Liver (tissue), 8 donors: ENCODE measurements at regions not wholly inside any gene's neighbourhood (a gene's known extent, or its start where the extent isn't known, plus 50 kb on each side); places are given as distances from the start of the nearest gene placed in this dataset.

ENCODE experiments used
- DNase-seq: peaks from one replicate; pipeline ENCODE4 v3.0.0-alpha.2; 2017; ENCODE audit warnings: low spot score
- H3K27ac ChIP-seq, 2 donors: one replicate each; pipeline ENCODE4 v1.7.0; 2013; ENCODE audit warnings: inconsistent platforms in 2 of 2, low read length in 2 of 2, control low read depth in 1 of 2, low read depth in 1 of 2, mild to moderate bottlenecking in 1 of 2
- H3K27me3 ChIP-seq, 4 donors: one replicate each; pipeline versions ENCODE4 v1.6.1 to v1.7.0; 2013; ENCODE audit warnings: low read length in 3 of 4, inconsistent platforms in 1 of 4, mild to moderate bottlenecking in 1 of 4, moderate library complexity in 1 of 4; ENCODE audit not compliant: control insufficient read depth in 4 of 4, insufficient read depth in 4 of 4
- H3K36me3 ChIP-seq, 4 donors: one replicate each; pipeline versions ENCODE4 v1.6.1 to v1.7.0; 2013; ENCODE audit warnings: low read length in 3 of 4, mild to moderate bottlenecking in 3 of 4, low read depth in 1 of 4, moderate library complexity in 1 of 4; ENCODE audit not compliant: control insufficient read depth in 4 of 4, insufficient read depth in 3 of 4
- H3K4me1 ChIP-seq, 4 donors: one replicate each; pipeline versions ENCODE4 v1.6.1 to v1.7.0; 2013; ENCODE audit warnings: low read length in 3 of 4, mild to moderate bottlenecking in 3 of 4, moderate library complexity in 1 of 4; ENCODE audit not compliant: control insufficient read depth in 4 of 4, insufficient read depth in 4 of 4
- H3K4me3 ChIP-seq, 3 donors: one replicate each; pipeline versions ENCODE4 v1.6.1 to v1.7.0; 2013; ENCODE audit warnings: low read length in 3 of 3, control low read depth in 1 of 3, low read depth in 1 of 3, mild to moderate bottlenecking in 1 of 3
- H3K9ac ChIP-seq, 2 donors: one replicate each; pipeline ENCODE4 v1.7.0; 2013; ENCODE audit warnings: low read length in 2 of 2, mild to moderate bottlenecking in 2 of 2, moderate library complexity in 2 of 2, control low read depth in 1 of 2, low read depth in 1 of 2
- H3K9me3 ChIP-seq, 4 donors: one replicate each; pipeline versions ENCODE4 v1.6.1 to v1.7.0; 2013; ENCODE audit warnings: low read length in 3 of 4; ENCODE audit not compliant: control insufficient read depth in 4 of 4
- CTCF ChIP-seq: fragments of 150-350 bp; IDR thresholded peaks from 2 replicates; pipeline ENCODE4 v1.5.1; 2017; ENCODE audit warnings: improper control_type of control experiment, low read depth, low read length; ENCODE audit not compliant: missing input control
- EGR1 ChIP-seq, 2 donors: IDR thresholded peaks; 2 replicates each; pipeline ENCODE4 v1.6.1; 2016 to 2018; ENCODE audit warnings: antibody characterized with exemption in 2 of 2, low read depth in 2 of 2
- GABPA ChIP-seq, 2 donors: IDR thresholded peaks in 1 of 2; conservative IDR thresholded peaks in 1 of 2; 2 replicates each; pipeline ENCODE4 v1.6.1; 2016; ENCODE audit warnings: antibody characterized with exemption in 2 of 2, mild to moderate bottlenecking in 1 of 2, moderate library complexity in 1 of 2
- HNF4A ChIP-seq, 2 donors: conservative IDR thresholded peaks; 2 replicates each; pipeline ENCODE4 v1.6.1; 2016; ENCODE audit warnings: antibody characterized with exemption in 2 of 2, mild to moderate bottlenecking in 2 of 2
- HNF4G ChIP-seq: IDR thresholded peaks from 2 replicates; pipeline ENCODE4 v1.6.1; 2016; ENCODE audit warnings: antibody characterized with exemption
- NR2F2 ChIP-seq: IDR thresholded peaks from 2 replicates; pipeline ENCODE4 v1.6.1; 2016; ENCODE audit warnings: antibody characterized with exemption
- RAD21 ChIP-seq, 2 donors: IDR thresholded peaks; 2 replicates each; pipeline ENCODE4 v1.6.1; 2016; ENCODE audit warnings: antibody characterized with exemption in 2 of 2, mild to moderate bottlenecking in 2 of 2
- RXRA ChIP-seq, 2 donors: IDR thresholded peaks; 2 replicates each; pipeline ENCODE4 v1.6.1; 2017 to 2018; ENCODE audit warnings: antibody characterized with exemption in 2 of 2, mild to moderate bottlenecking in 1 of 2
- SP1 ChIP-seq: IDR thresholded peaks from 2 replicates; pipeline ENCODE4 v1.6.1; 2018; ENCODE audit warnings: antibody characterized with exemption, mild to moderate bottlenecking
- TAF1 ChIP-seq: conservative IDR thresholded peaks from 2 replicates; pipeline ENCODE4 v1.6.1; 2016; ENCODE audit warnings: antibody characterized with exemption, mild to moderate bottlenecking
- WGBS: extraction: QIAGEN DNeasy Blood & Tissue Kit; methylation state at CpG from one replicate; pipeline ENCODE4 v1.1.7; 2013; 5-methylcytosine and 5-hydroxymethylcytosine counted together
- TF ChIP-seq, protein P1 (sequence below): IDR thresholded peaks from 2 replicates; pipeline ENCODE4 v1.6.1; 2016; ENCODE audit warnings: antibody characterized with exemption
- TF ChIP-seq, protein P2 (sequence below): IDR thresholded peaks from 2 replicates; pipeline ENCODE4 v1.6.1; 2016; ENCODE audit warnings: antibody characterized with exemption, mild to moderate bottlenecking
- donor health status: healthy.
- donor health status: healthy.
- donor health status: healthy.
- donor health status: healthy.
- donor health status: healthy.

DNA sequence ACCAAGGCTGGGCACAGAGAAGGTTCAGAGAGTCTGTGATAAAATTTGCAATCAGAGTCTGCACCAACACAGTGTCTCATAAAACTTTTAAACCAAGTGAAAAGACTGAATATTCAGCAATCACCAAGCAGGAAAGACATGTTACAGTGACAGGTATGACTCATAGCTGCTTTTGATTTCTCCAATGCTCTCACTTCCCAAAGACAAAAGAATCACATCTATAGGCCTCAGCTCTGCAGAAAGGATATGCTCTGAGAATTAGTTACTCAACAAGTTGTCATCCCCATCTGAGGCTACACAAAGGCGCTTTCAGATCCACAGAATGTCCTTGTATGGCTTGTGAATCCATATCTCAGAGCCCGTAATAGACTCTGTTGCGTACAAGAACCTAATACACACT, 92.5 kb downstream of the KCNF1 start:
- no peaks in the 10 kb centered on the region for H3K27me3 ChIP-seq
- H3K9ac ChIP-seq = no peak overlapping the region
- H3K9me3 ChIP-seq = no peaks in the 10 kb centered on the region
- no peak overlapping the region for H3K27ac ChIP-seq
- DNase-seq = no peak
- TF ChIP-seq TAF1 (no peak), SP1 (no peak), RXRA (IDR thresholded peaks at IDR 0.05) (no peak), NR2F2 (no peak), HNF4G (no peak), CTCF (no peak)
- TF ChIP-seq, protein P1, sequence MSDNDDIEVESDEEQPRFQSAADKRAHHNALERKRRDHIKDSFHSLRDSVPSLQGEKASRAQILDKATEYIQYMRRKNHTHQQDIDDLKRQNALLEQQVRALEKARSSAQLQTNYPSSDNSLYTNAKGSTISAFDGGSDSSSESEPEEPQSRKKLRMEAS = no peak
- TF ChIP-seq, protein P2, sequence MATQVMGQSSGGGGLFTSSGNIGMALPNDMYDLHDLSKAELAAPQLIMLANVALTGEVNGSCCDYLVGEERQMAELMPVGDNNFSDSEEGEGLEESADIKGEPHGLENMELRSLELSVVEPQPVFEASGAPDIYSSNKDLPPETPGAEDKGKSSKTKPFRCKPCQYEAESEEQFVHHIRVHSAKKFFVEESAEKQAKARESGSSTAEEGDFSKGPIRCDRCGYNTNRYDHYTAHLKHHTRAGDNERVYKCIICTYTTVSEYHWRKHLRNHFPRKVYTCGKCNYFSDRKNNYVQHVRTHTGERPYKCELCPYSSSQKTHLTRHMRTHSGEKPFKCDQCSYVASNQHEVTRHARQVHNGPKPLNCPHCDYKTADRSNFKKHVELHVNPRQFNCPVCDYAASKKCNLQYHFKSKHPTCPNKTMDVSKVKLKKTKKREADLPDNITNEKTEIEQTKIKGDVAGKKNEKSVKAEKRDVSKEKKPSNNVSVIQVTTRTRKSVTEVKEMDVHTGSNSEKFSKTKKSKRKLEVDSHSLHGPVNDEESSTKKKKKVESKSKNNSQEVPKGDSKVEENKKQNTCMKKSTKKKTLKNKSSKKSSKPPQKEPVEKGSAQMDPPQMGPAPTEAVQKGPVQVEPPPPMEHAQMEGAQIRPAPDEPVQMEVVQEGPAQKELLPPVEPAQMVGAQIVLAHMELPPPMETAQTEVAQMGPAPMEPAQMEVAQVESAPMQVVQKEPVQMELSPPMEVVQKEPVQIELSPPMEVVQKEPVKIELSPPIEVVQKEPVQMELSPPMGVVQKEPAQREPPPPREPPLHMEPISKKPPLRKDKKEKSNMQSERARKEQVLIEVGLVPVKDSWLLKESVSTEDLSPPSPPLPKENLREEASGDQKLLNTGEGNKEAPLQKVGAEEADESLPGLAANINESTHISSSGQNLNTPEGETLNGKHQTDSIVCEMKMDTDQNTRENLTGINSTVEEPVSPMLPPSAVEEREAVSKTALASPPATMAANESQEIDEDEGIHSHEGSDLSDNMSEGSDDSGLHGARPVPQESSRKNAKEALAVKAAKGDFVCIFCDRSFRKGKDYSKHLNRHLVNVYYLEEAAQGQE = no peak
- H3K36me3 ChIP-seq = no peaks in the 10 kb centered on the region
- no peak overlapping the region for H3K4me3 ChIP-seq
- no peaks in the 10 kb centered on the region for H3K4me1 ChIP-seq
- 91% methylated on average over 3 of the region's 3 CpGs for WGBS

DNA sequence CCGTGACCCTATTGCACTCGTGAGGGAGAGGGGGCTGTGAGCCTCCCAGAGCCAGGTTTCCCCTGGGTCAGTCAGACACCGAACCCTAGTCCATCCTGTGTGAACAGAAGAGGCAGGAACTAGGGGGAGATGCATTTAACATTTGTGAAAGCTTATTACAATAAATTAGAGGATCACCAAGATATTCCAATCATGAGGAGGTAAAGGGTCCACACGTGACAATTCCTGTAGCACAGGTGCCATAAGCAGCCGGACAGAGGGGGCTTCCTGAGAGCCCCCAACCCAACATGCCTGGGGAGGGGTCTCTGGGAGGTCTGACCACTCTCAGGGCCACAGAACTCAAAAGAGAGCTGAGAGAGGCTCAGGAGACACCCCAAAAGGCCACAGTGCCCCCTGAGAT, 93.3 kb downstream of the KCNF1 start:
- WGBS = 84% methylated on average over 5 of the region's 5 CpGs
- no peaks in the 10 kb centered on the region for H3K36me3 ChIP-seq
- H3K9ac ChIP-seq = no peak overlapping the region
- H3K4me3 ChIP-seq = no peak overlapping the region
- no peaks in the 10 kb centered on the region for H3K9me3 ChIP-seq
- no peak overlapping the region for H3K27ac ChIP-seq
- no peak for DNase-seq
- H3K27me3 ChIP-seq = no peaks in the 10 kb centered on the region
- no peaks in the 10 kb centered on the region for H3K4me1 ChIP-seq
- TF ChIP-seq RAD21 (IDR thresholded peaks at IDR 0.05) = no peak
- no peak for TF ChIP-seq HNF4G
- TF ChIP-seq RXRA (IDR thresholded peaks at IDR 0.05) = no peak
- TF ChIP-seq HNF4A (conservative IDR thresholded peaks at IDR 0.05) = no peak
- no peak for TF ChIP-seq EGR1 (IDR thresholded peaks at IDR 0.05; ENCODE audit: low read depth in 2 of 2)
- TF ChIP-seq CTCF = no peak
- TF ChIP-seq SP1 = no peak
- TF ChIP-seq GABPA (IDR thresholded peaks at IDR 0.05 in 1 of 2, conservative IDR thresholded peaks at IDR 0.05 in 1 of 2) = no peak
- TF ChIP-seq, protein P1 = no peak
